Head of caudate nucleus (tissue), 42 donors: ENCODE measurements at regions not wholly inside any gene's neighbourhood (a gene's known extent, or its start where the extent isn't known, plus 50 kb on each side); places are given as distances from the start of the nearest gene placed in this dataset.

Source experiments
- DNase-seq, 42 donors: peaks; one replicate each; pipeline versions ENCODE4 v3.0.0 to v3.0.0-alpha.2; 2020 to 2021; ENCODE audit warnings: mixed read lengths in 7 of 42
- intact Hi-C: fragments of 100-400 bp; cut with DNase I; formaldehyde crosslinking; loops from one replicate; pipeline ENCODE4 v1.15.0; 2022

- no peak for DNase-seq
- intact Hi-C loops, result no loop called here
Observed at GRCh38 chrX:9146657-9147056, 112.7 kb upstream of the FAM9B start.

- intact Hi-C loops, result no loop called here
- no peak for DNase-seq
Observed at GRCh38 chrX:9147086-9147485, 113.2 kb upstream of the FAM9B start.

GRCh38 chrX:9147726-9148125 is 113.8 kb upstream of the FAM9B start:
- DNase-seq, result no peak
- intact Hi-C loops, result no loop called here

GRCh38 chrX:9148615-9149399 is 114.9 kb upstream of the FAM9B start:
- no peak for DNase-seq
- intact Hi-C loops, result no loop called here

GRCh38 chrX:9149501-9150245 is 115.7 kb upstream of the FAM9B start:
- intact Hi-C loops, result no loop called here
- DNase-seq, result no peak

- intact Hi-C loops, result no loop called here
- no peak for DNase-seq
Observed at GRCh38 chrX:9151772-9152307, 117.9 kb upstream of the FAM9B start.

- intact Hi-C loops, result no loop called here
Observed at GRCh38 chrX:9153300-9153699, 119.4 kb upstream of the FAM9B start.

GRCh38 chrX:9158611-9159010 is 124.7 kb upstream of the FAM9B start:
- intact Hi-C loops, result no loop called here
- DNase-seq, result no peak

More at GRCh38 chrX:9153300-9153699, 119.4 kb upstream of the FAM9B start:
- no peak for DNase-seq

- intact Hi-C loops, result no loop called here
- no peak for DNase-seq
Observed at GRCh38 chrX:9160698-9161329, 126.9 kb upstream of the FAM9B start.

- DNase-seq, result no peak
- intact Hi-C loops, result no loop called here
Observed at GRCh38 chrX:9162698-9163097, 128.8 kb upstream of the FAM9B start.

GRCh38 chrX:9163214-9163709 is 129.3 kb upstream of the FAM9B start:
- DNase-seq, result no peak
- intact Hi-C loops, result no loop called here

GRCh38 chrX:9164086-9164485 is 130.2 kb upstream of the FAM9B start:
- no peak for DNase-seq
- intact Hi-C loops, result no loop called here

GRCh38 chrX:9164533-9165426 is 130.9 kb upstream of the FAM9B start:
- no peak for DNase-seq
- intact Hi-C loops, result no loop called here

GRCh38 chrX:9166584-9166944 is 132.6 kb upstream of the FAM9B start:
- DNase-seq, result no peak
- intact Hi-C loops, result no loop called here

GRCh38 chrX:9171841-9172463 is 138.0 kb upstream of the FAM9B start:
- DNase-seq, result no peak
- intact Hi-C loops, result no loop called here

GRCh38 chrX:9172464-9172850 is 138.5 kb upstream of the FAM9B start:
- no peak for DNase-seq
- intact Hi-C loops, result no loop called here

- DNase-seq, result no peak
- intact Hi-C loops, result no loop called here
Observed at GRCh38 chrX:9180623-9181022, 146.7 kb upstream of the FAM9B start.

- intact Hi-C loops, result no loop called here
- no peak for DNase-seq
Observed at GRCh38 chrX:9182041-9182440, 148.1 kb upstream of the FAM9B start.

- intact Hi-C loops, result no loop called here
- DNase-seq, result no peak
Observed at GRCh38 chrX:9183481-9183880, 149.6 kb upstream of the FAM9B start.
